Muscle of arm (tissue), 1 donor: ENCODE measurements at regions not wholly inside any gene's neighbourhood (a gene's known extent, or its start where the extent isn't known, plus 50 kb on each side); places are given as distances from the start of the nearest gene placed in this dataset.
A peak's percentile ranks its signal among the peaks of the same experiment; 100 is the strongest.

ENCODE experiments used
- DNase-seq: peaks from one replicate; pipeline ENCODE4 v3.0.0-alpha.2; 2013

- no peak for DNase-seq
These were observed 131.5 kb downstream of the FAM161A start for GRCh38 chr2:61722318-61722717.

- no peak for DNase-seq
These were observed 132.5 kb downstream of the FAM161A start for GRCh38 chr2:61721382-61721781.

- DNase-seq = no peak
These were observed 132.9 kb downstream of the FAM161A start for GRCh38 chr2:61720911-61721310.

GRCh38 chr2:61718965-61719364 is 134.9 kb downstream of the FAM161A start:
- DNase-seq = no peak

GRCh38 chr2:61715506-61715905 is 138.4 kb downstream of the FAM161A start:
- no peak for DNase-seq

- DNase-seq = no peak
These were observed 139.7 kb downstream of the FAM161A start for GRCh38 chr2:61714210-61714609.

GRCh38 chr2:61713457-61713856 is 140.4 kb downstream of the FAM161A start:
- no peak for DNase-seq

- DNase-seq = no peak
These were observed 141.8 kb downstream of the FAM161A start for GRCh38 chr2:61712060-61712459.

GRCh38 chr2:61710711-61711110 is 143.1 kb downstream of the FAM161A start:
- no peak for DNase-seq

- DNase-seq = no peak
These were observed 145.6 kb downstream of the FAM161A start for GRCh38 chr2:61707984-61708852.

GRCh38 chr2:61705625-61706024 is 148.2 kb downstream of the FAM161A start:
- DNase-seq = no peak

- DNase-seq = no peak
These were observed 149.5 kb downstream of the FAM161A start for GRCh38 chr2:61704364-61704763.

GRCh38 chr2:61702088-61702467 is 151.8 kb downstream of the FAM161A start:
- DNase-seq = no peak

- DNase-seq = no peak
These were observed 153.4 kb downstream of the FAM161A start for GRCh38 chr2:61700464-61700863.

GRCh38 chr2:61694312-61695274 is 156.4 kb upstream of the XPO1 start:
- peak; percentile 89 for DNase-seq

GRCh38 chr2:61693744-61694143 is 155.6 kb upstream of the XPO1 start:
- DNase-seq = peak; percentile 2

- no peak for DNase-seq
These were observed 152.0 kb upstream of the XPO1 start for GRCh38 chr2:61690078-61690596.

- no peak for DNase-seq
These were observed 151.4 kb upstream of the XPO1 start for GRCh38 chr2:61689568-61689967.

- no peak for DNase-seq
These were observed 150.5 kb upstream of the XPO1 start for GRCh38 chr2:61688369-61689334.

GRCh38 chr2:61679096-61679495 is 140.9 kb upstream of the XPO1 start:
- DNase-seq = no peak

- no peak for DNase-seq
These were observed 139.8 kb upstream of the XPO1 start for GRCh38 chr2:61677942-61678341.
